ENCODE measurements at regions not wholly inside any gene's neighbourhood (a gene's known extent, or its start where the extent isn't known, plus 50 kb on each side); places are given as distances from the start of the nearest gene placed in this dataset.

DNA sequence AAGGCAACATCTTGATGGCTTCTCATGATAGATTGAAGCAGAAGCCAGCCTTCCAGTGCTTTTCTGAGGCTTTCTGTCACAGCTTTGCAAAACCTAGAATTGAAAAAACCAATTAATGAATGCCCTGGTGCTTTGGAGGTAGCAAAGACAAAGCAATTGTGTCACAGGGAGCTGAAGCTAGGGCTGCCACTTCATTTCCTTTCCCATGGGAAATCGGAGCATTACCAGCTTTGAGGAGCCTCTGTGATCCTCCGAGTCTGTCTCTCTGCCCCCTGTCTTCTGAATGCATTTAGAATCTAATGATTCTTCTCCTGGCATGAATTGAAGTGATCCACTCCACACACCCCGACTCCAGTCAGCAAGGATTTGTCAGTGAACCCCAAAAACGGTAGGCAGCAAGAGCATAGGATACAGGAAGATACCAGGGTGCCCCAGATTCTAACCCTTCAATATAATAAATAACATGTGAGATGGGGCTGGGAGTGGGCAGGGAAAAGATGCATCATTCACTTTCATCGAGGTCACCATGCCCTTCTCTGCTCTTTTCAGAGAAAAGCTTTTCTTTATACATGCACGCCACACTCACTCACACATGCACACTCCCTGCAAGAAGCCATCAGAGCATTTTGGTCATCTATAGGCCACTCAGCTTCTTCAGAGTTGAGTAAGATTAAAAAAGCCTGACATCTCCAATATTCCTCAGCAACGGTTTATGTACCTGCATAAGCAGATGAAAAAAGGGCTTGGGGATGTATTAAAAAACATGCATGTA, 247.7 kb upstream of the ZNF462 start:
- no TSS peak for BruUV-seq (replicated peaks)
- H3K36me3 ChIP-seq (ENCODE audit: low read depth, low read length) = no peaks in the 10 kb centered on the region
- ChIA-PET POLR2A (ENCODE audit: unreplicated experiment) (no interaction called here), CTCF (no interaction called here)
- H3K9ac ChIP-seq (ENCODE audit: low read length) = no peak overlapping the region
- no peak overlapping the region for H3K27ac ChIP-seq (ENCODE audit: low read length)
- no peak overlapping the region for H3K4me2 ChIP-seq (ENCODE audit: low read length)
- H4K20me1 ChIP-seq (ENCODE audit: low read length) = no peaks in the 10 kb centered on the region
- no peak for ATAC-seq
- no peaks in the 10 kb centered on the region for H3F3A ChIP-seq (ENCODE audit: low read length, unreplicated experiment)
- no peaks in the 10 kb centered on the region for H3K9me2 ChIP-seq (replicated peaks; ENCODE audit: low read length)
- no peak overlapping the region for H3K4me3 ChIP-seq (ENCODE audit: low read length)
- TF ChIP-seq EZH2 (IDR thresholded peaks at IDR 0.05; ENCODE audit: low read length, unreplicated experiment) (no peak), CTCF (conservative IDR thresholded peaks at IDR 0.05; ENCODE audit: low read depth, low read length) (no peak), EZH2phosphoT487 (IDR thresholded peaks at IDR 0.05; ENCODE audit: borderline replicate concordance, low read length) (no peak)
- H3K27me3 ChIP-seq (ENCODE audit: low read length) = no peaks in the 10 kb centered on the region
- no peaks in the 10 kb centered on the region for H3K9me3 ChIP-seq (ENCODE audit: low read length)
- H2AFZ ChIP-seq (ENCODE audit: low read length) = no peak overlapping the region
- no peaks in the 10 kb centered on the region for H3K79me2 ChIP-seq (ENCODE audit: low read length)
- intact Hi-C loops (cut with micrococcal nuclease) = no loop called here
- no peaks in the 10 kb centered on the region for H3K4me1 ChIP-seq (ENCODE audit: insufficient read depth, low read length)
- DNase-seq = no peak

- no peaks in the 10 kb centered on the region for H3K79me2 ChIP-seq (ENCODE audit: low read length)
- no peaks in the 10 kb centered on the region for H3K9me3 ChIP-seq (ENCODE audit: low read length)
- H2AFZ ChIP-seq (ENCODE audit: low read length) = no peak overlapping the region
- no peak overlapping the region for H3K4me3 ChIP-seq (ENCODE audit: low read length)
- no peaks in the 10 kb centered on the region for H3F3A ChIP-seq (ENCODE audit: low read length, unreplicated experiment)
- ATAC-seq (no peak), DNase-seq (no peak)
- TF ChIP-seq CTCF (conservative IDR thresholded peaks at IDR 0.05; ENCODE audit: low read depth, low read length) = no peak
- no peak for TF ChIP-seq EZH2 (IDR thresholded peaks at IDR 0.05; ENCODE audit: low read length, unreplicated experiment)
- no peak for TF ChIP-seq EZH2phosphoT487 (IDR thresholded peaks at IDR 0.05; ENCODE audit: borderline replicate concordance, low read length)
- H3K27me3 ChIP-seq (ENCODE audit: low read length) = no peaks in the 10 kb centered on the region
- intact Hi-C loops (cut with micrococcal nuclease) = no loop called here
- no peaks in the 10 kb centered on the region for H4K20me1 ChIP-seq (ENCODE audit: low read length)
- H3K9ac ChIP-seq (ENCODE audit: low read length) = no peak overlapping the region
- BruUV-seq (replicated peaks) = no TSS peak
- ChIA-PET POLR2A (ENCODE audit: unreplicated experiment) (no interaction called here), CTCF (no interaction called here)
- H3K9me2 ChIP-seq (replicated peaks; ENCODE audit: low read length) = no peaks in the 10 kb centered on the region
- H3K36me3 ChIP-seq (ENCODE audit: low read depth, low read length) = no peaks in the 10 kb centered on the region
- H3K4me1 ChIP-seq (ENCODE audit: insufficient read depth, low read length) = no peaks in the 10 kb centered on the region
- no peak overlapping the region for H3K27ac ChIP-seq (ENCODE audit: low read length)
- H3K4me2 ChIP-seq (ENCODE audit: low read length) = no peak overlapping the region
Measured at GRCh38 chr9:106616026-106616425, 246.9 kb upstream of the ZNF462 start.

- no peaks in the 10 kb centered on the region for H3K4me1 ChIP-seq (ENCODE audit: insufficient read depth, low read length)
- ATAC-seq = no peak
- H4K20me1 ChIP-seq (ENCODE audit: low read length) = no peaks in the 10 kb centered on the region
- no peak for DNase-seq
- no peak overlapping the region for H3K4me2 ChIP-seq (ENCODE audit: low read length)
- no peaks in the 10 kb centered on the region for H3K27me3 ChIP-seq (ENCODE audit: low read length)
- no peaks in the 10 kb centered on the region for H3K36me3 ChIP-seq (ENCODE audit: low read depth, low read length)
- CTCF ChIA-PET = no interaction called here
- no peaks in the 10 kb centered on the region for H3F3A ChIP-seq (ENCODE audit: low read length, unreplicated experiment)
- no peak for TF ChIP-seq CTCF (conservative IDR thresholded peaks at IDR 0.05; ENCODE audit: low read depth, low read length)
- TF ChIP-seq EZH2phosphoT487 (IDR thresholded peaks at IDR 0.05; ENCODE audit: borderline replicate concordance, low read length) = no peak
- no peak for TF ChIP-seq EZH2 (IDR thresholded peaks at IDR 0.05; ENCODE audit: low read length, unreplicated experiment)
- POLR2A ChIA-PET (ENCODE audit: unreplicated experiment) = no interaction called here
- H3K9me3 ChIP-seq (ENCODE audit: low read length) = no peaks in the 10 kb centered on the region
- no peak overlapping the region for H3K9ac ChIP-seq (ENCODE audit: low read length)
- BruUV-seq (replicated peaks) = no TSS peak
- intact Hi-C loops (cut with micrococcal nuclease) = no loop called here
- H3K27ac ChIP-seq (ENCODE audit: low read length) = no peak overlapping the region
- H3K4me3 ChIP-seq (ENCODE audit: low read length) = no peak overlapping the region
- H2AFZ ChIP-seq (ENCODE audit: low read length) = no peak overlapping the region
- H3K9me2 ChIP-seq (replicated peaks; ENCODE audit: low read length) = no peaks in the 10 kb centered on the region
- no peaks in the 10 kb centered on the region for H3K79me2 ChIP-seq (ENCODE audit: low read length)
Measured at GRCh38 chr9:106616851-106617345, 246.1 kb upstream of the ZNF462 start.
